ENCODE measurements at regions not wholly inside any gene's neighbourhood (a gene's known extent, or its start where the extent isn't known, plus 50 kb on each side); places are given as distances from the start of the nearest gene placed in this dataset.
"Not testable (repeated sequence)": the region's sequence is repeated elsewhere in the genome, so short reads cannot be mapped to it uniquely, and the experiment has no call there.

DNA sequence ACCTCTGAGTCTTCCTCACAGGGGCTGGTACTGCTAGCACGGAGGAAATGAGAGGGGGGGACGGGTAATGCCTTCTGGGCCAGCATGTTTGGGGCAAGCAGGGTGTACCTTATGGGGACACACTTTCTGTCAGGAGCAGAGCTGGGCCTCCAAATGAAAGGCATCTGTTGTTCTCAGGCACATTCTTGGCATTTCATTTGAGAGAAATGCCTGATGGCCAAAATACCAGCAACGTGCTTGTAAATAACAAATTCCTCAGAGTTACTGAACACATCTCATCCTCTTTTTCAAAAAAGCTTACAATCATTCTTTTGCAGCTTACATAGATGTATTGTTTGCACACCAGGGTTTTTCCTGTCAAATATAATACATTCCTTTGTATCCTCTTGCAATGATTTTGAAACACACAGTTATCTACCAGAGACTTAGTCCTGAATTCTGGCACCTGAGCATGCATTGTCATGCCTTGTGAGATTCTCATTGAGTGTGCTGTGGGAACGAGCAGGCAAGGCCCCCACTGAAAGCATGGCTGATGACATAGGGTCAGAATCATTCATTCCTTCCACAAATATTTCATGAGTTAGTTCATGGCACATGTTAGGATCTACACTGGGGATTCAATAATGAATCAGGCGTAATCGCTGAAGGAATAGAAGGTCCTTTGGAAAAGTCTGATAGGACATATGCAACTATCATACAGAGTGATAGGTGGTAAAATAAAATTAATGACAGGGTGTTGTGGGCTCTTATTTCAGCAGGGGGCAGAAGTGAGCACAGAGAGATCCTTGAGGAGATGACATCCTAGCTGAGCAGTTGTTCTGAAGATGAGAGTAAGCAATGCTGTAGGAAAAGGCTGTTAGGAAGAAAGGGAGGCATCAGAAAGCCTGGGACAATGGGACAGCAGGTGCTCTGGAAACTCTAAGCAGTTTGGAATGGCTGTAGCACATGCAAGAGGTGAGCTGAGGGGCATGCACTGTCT lies 260.9 kb upstream of the TUT7 start:
- H3K27ac ChIP-seq (ENCODE audit: low read depth, low read length), result no peak overlapping the region
- H3K9me3 ChIP-seq (ENCODE audit: insufficient read depth, low read length), result no peaks in the 10 kb centered on the region
- H4K20me1 ChIP-seq (ENCODE audit: low read depth, low read length), result no peaks in the 10 kb centered on the region
- H3K4me3 ChIP-seq (ENCODE audit: insufficient read depth, low read length, poor library complexity, severe bottlenecking), result no peak overlapping the region
- H3K9ac ChIP-seq (ENCODE audit: low read length), result no peak overlapping the region
- no peak overlapping the region for H3K4me2 ChIP-seq (ENCODE audit: low read depth, low read length, poor library complexity, severe bottlenecking)
- no peaks in the 10 kb centered on the region for H3K9me2 ChIP-seq (replicated peaks; ENCODE audit: insufficient read depth, low read length)
- no peaks in the 10 kb centered on the region for H3K79me2 ChIP-seq (ENCODE audit: insufficient read depth, low read length)
- no peaks in the 10 kb centered on the region for H3K36me3 ChIP-seq (ENCODE audit: low read length)
- H3F3A ChIP-seq (ENCODE audit: insufficient read depth), result no peaks in the 10 kb centered on the region
- TF ChIP-seq EZH2phosphoT487 (conservative IDR thresholded peaks at IDR 0.05; ENCODE audit: low read length), result no peak
- TF ChIP-seq, protein P1, sequence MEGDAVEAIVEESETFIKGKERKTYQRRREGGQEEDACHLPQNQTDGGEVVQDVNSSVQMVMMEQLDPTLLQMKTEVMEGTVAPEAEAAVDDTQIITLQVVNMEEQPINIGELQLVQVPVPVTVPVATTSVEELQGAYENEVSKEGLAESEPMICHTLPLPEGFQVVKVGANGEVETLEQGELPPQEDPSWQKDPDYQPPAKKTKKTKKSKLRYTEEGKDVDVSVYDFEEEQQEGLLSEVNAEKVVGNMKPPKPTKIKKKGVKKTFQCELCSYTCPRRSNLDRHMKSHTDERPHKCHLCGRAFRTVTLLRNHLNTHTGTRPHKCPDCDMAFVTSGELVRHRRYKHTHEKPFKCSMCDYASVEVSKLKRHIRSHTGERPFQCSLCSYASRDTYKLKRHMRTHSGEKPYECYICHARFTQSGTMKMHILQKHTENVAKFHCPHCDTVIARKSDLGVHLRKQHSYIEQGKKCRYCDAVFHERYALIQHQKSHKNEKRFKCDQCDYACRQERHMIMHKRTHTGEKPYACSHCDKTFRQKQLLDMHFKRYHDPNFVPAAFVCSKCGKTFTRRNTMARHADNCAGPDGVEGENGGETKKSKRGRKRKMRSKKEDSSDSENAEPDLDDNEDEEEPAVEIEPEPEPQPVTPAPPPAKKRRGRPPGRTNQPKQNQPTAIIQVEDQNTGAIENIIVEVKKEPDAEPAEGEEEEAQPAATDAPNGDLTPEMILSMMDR (IDR thresholded peaks at IDR 0.05; ENCODE audit: insufficient read depth, low read length, poor library complexity, severe bottlenecking), result peak; percentile 14
- H3K27me3 ChIP-seq (ENCODE audit: low read length), result no peaks in the 10 kb centered on the region
- H2AFZ ChIP-seq (ENCODE audit: low read depth, low read length, severe bottlenecking), result no peak overlapping the region

DNA sequence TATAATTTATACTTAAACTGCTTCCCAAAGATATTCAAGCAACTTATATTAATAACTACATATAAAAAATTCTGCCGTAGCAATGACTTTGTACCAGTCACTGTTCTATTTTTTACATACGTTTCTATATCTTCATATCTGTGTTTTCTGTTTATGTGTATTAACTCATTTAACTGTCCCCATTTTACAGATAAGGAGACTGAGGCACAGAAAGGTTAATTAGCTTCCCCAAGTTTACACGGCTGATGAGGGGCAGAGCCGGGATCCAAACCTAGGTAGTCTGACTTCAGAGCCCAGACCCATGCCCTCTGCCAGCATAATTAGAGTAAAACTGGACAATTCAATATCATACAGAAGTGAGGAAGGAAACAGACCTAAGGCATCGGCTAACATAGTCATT lies 259.7 kb upstream of the TUT7 start:
- Histone ChIP-seq H4K20me1 (ENCODE audit: low read depth, low read length) (no peaks in the 10 kb centered on the region), H3K4me2 (ENCODE audit: low read depth, low read length, poor library complexity, severe bottlenecking) (no peak overlapping the region), H3K9ac (ENCODE audit: low read length) (no peak overlapping the region), H3K27me3 (ENCODE audit: low read length) (no peaks in the 10 kb centered on the region), H3K27ac (ENCODE audit: low read depth, low read length) (no peak overlapping the region), H3K4me3 (ENCODE audit: insufficient read depth, low read length, poor library complexity, severe bottlenecking) (no peak overlapping the region), H3F3A (ENCODE audit: insufficient read depth) (no peaks in the 10 kb centered on the region), H2AFZ (ENCODE audit: low read depth, low read length, severe bottlenecking) (no peak overlapping the region), H3K36me3 (ENCODE audit: low read length) (no peaks in the 10 kb centered on the region), H3K9me2 (replicated peaks; ENCODE audit: insufficient read depth, low read length) (no peaks in the 10 kb centered on the region), H3K79me2 (ENCODE audit: insufficient read depth, low read length) (no peaks in the 10 kb centered on the region), H3K9me3 (ENCODE audit: insufficient read depth, low read length) (no peaks in the 10 kb centered on the region)
- TF ChIP-seq, protein P1 (IDR thresholded peaks at IDR 0.05; ENCODE audit: insufficient read depth, low read length, poor library complexity, severe bottlenecking), result no peak
- no peak for TF ChIP-seq EZH2phosphoT487 (conservative IDR thresholded peaks at IDR 0.05; ENCODE audit: low read length)

DNA sequence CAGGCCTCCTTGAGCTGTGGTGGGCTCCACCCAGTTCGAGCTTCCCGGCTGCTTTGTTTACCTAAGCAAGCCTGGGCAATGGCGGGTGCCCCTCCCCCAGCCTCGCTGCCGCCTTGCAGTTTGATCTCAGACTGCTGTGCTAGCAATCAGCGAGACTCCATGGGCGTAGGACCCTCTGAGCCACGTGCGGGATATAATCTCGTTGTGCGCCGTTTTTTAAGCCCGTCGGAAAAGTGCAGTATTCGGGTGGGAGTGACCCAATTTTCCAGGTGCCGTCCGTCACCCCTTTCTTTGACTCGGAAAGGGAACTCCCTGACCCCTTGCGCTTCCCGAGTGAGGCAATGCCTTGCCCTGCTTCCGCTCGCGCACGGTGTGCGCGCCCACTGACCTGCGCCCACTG lies 257.3 kb upstream of the TUT7 start:
- H3K27ac ChIP-seq (ENCODE audit: low read depth, low read length); H3F3A ChIP-seq (ENCODE audit: insufficient read depth); H3K4me2 ChIP-seq (ENCODE audit: low read depth, low read length, poor library complexity, severe bottlenecking); H3K79me2 ChIP-seq (ENCODE audit: insufficient read depth, low read length); H3K9me3 ChIP-seq (ENCODE audit: insufficient read depth, low read length); H3K36me3 ChIP-seq (ENCODE audit: low read length); H2AFZ ChIP-seq (ENCODE audit: low read depth, low read length, severe bottlenecking); H3K4me3 ChIP-seq (ENCODE audit: insufficient read depth, low read length, poor library complexity, severe bottlenecking); H3K9me2 ChIP-seq (replicated peaks; ENCODE audit: insufficient read depth, low read length); H3K27me3 ChIP-seq (ENCODE audit: low read length); H3K9ac ChIP-seq (ENCODE audit: low read length); H4K20me1 ChIP-seq (ENCODE audit: low read depth, low read length): not testable (repeated sequence)

DNA sequence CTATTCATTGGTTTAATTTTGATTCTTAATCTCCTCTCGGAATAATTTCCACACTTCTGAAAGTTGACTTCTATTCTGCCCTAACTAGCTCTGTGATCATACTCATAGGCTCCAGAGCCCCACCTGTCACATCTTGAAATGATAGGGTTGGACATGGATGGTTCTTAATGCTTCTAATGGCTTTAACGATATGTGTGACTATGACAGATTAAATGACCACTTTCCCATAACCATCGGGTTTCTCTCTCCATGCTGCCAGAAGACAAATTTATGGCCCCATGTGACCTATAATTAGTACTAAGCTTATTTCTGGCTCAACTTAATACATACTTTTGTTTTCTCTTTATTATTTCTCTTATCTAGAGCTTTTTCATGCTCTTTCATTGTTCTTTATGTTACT lies 251.1 kb upstream of the TUT7 start:
- Histone ChIP-seq H3K27ac (ENCODE audit: low read depth, low read length) (no peak overlapping the region), H3K9me3 (ENCODE audit: insufficient read depth, low read length) (no peaks in the 10 kb centered on the region), H3K9ac (ENCODE audit: low read length) (no peak overlapping the region), H4K20me1 (ENCODE audit: low read depth, low read length) (no peaks in the 10 kb centered on the region), H3K79me2 (ENCODE audit: insufficient read depth, low read length) (no peaks in the 10 kb centered on the region), H3K27me3 (ENCODE audit: low read length) (no peaks in the 10 kb centered on the region), H2AFZ (ENCODE audit: low read depth, low read length, severe bottlenecking) (no peak overlapping the region), H3K4me3 (ENCODE audit: insufficient read depth, low read length, poor library complexity, severe bottlenecking) (no peak overlapping the region), H3K4me2 (ENCODE audit: low read depth, low read length, poor library complexity, severe bottlenecking) (no peak overlapping the region), H3K9me2 (replicated peaks; ENCODE audit: insufficient read depth, low read length) (no peaks in the 10 kb centered on the region), H3K36me3 (ENCODE audit: low read length) (no peaks in the 10 kb centered on the region), H3F3A (ENCODE audit: insufficient read depth) (no peaks in the 10 kb centered on the region)
- TF ChIP-seq EZH2phosphoT487 (conservative IDR thresholded peaks at IDR 0.05; ENCODE audit: low read length), result no peak
- TF ChIP-seq, protein P1 (IDR thresholded peaks at IDR 0.05; ENCODE audit: insufficient read depth, low read length, poor library complexity, severe bottlenecking), result no peak
